ENCODE measurements at regions not wholly inside any gene's neighbourhood (a gene's known extent, or its start where the extent isn't known, plus 50 kb on each side); places are given as distances from the start of the nearest gene placed in this dataset.

- H3K4me1 Mint-ChIP-seq, result peaks cover 4% of the 10 kb centered on the region; the same call in 1 of the 3 replicates
- no peaks in the 10 kb centered on the region for H3K9me2 ChIP-seq (ENCODE audit: insufficient read depth)
- no peak overlapping the region for H3K4me3 Mint-ChIP-seq
- no peak overlapping the region for H3K4me2 ChIP-seq
- no peak overlapping the region for H3K27ac ChIP-seq (ENCODE audit: low read depth)
- no peaks in the 10 kb centered on the region for H3K4me1 ChIP-seq (ENCODE audit: insufficient read depth)
- H3K36me3 Mint-ChIP-seq (ENCODE audit: low read depth), result no peaks in the 10 kb centered on the region
- H3F3A ChIP-seq (replicated peaks; ENCODE audit: low read depth), result no peaks in the 10 kb centered on the region
- H4K20me1 ChIP-seq (replicated peaks; ENCODE audit: insufficient read depth), result no peaks in the 10 kb centered on the region
- no peaks in the 10 kb centered on the region for H3K36me3 ChIP-seq (ENCODE audit: insufficient read depth)
- ATAC-seq (no peak), DNase-seq (ENCODE audit: low spot score) (no peak)
- H3K9me3 Mint-ChIP-seq, result no peaks in the 10 kb centered on the region
- H3K27ac Mint-ChIP-seq, result no peak overlapping the region
- no peak overlapping the region for H3K4me3 ChIP-seq
- no peaks in the 10 kb centered on the region for H3K79me2 ChIP-seq (replicated peaks; ENCODE audit: insufficient read depth)
- H3K27me3 ChIP-seq (ENCODE audit: insufficient read depth), result no peaks in the 10 kb centered on the region
- no peak overlapping the region for H2AFZ ChIP-seq
- TF ChIP-seq POLR2AphosphoS5 (IDR thresholded peaks at IDR 0.05; ENCODE audit: low read depth), result no peak
- TF ChIP-seq ZNF462 (CRISPR knock-in tag; IDR thresholded peaks at IDR 0.05), result no peak
- TF ChIP-seq STAT1 (IDR thresholded peaks at IDR 0.05; ENCODE audit: unreplicated experiment), result no peak
- no peak for TF ChIP-seq EZH2phosphoT487 (IDR thresholded peaks at IDR 0.05; ENCODE audit: unreplicated experiment)
- no peak for TF ChIP-seq ZNF331 (CRISPR knock-in tag; IDR thresholded peaks at IDR 0.05; ENCODE audit: low read depth)
- no peak for TF ChIP-seq ETS1 (IDR thresholded peaks at IDR 0.05)
- TF ChIP-seq NANOG (IDR thresholded peaks at IDR 0.05; ENCODE audit: borderline replicate concordance), result no peak
- TF ChIP-seq JUNB (IDR thresholded peaks at IDR 0.05; ENCODE audit: unreplicated experiment), result no peak
- TF ChIP-seq EZH2 (IDR thresholded peaks at IDR 0.05; ENCODE audit: low read depth, unreplicated experiment), result no peak
- H3K27me3 Mint-ChIP-seq (ENCODE audit: insufficient read depth, low read depth, poor library complexity), result no peaks in the 10 kb centered on the region
Measured at GRCh38 chr2:48001498-48001897, 95.2 kb upstream of the FBXO11 start.

Measured in GM23338 (cell line).